PC-3 (cell line): ENCODE measurements at regions not wholly inside any gene's neighbourhood (a gene's known extent, or its start where the extent isn't known, plus 50 kb on each side); places are given as distances from the start of the nearest gene placed in this dataset.

ENCODE experiments used
- ATAC-seq: fragments of 200-7000 bp; cut with Tn5 transposase; 2 replicates; pipeline ENCODE4 v1.9.1; 2020; ENCODE audit warnings: mild to moderate bottlenecking, moderate library complexity
- BruUV-seq: library from RNA; stranded (reverse); fragments of 400-500 nt; replicated peaks from 2 replicates; lab custom pipeline; 2021; lab: Mats Ljungman, UMichigan
- CTCF ChIA-PET: fragments of 300-600 bp; sonication (Branson Sonifier 250); formaldehyde crosslinking; loops from one replicate; lab custom pipeline; 2022; ENCODE audit warnings: antibody characterized with exemption; lab: Charles Lee
- POLR2A ChIA-PET: fragments of 300-600 bp; sonication (Branson Sonifier 250); formaldehyde crosslinking; loops from one replicate; lab custom pipeline; 2022; ENCODE audit warnings: antibody characterized with exemption; ENCODE audit not compliant: unreplicated experiment; lab: Charles Lee
- DNase-seq: peaks from one replicate; pipeline ENCODE4 v3.0.0-alpha.2; 2015
- H2AFZ ChIP-seq: fragments of 300-600 bp; sonication (generic); 2 replicates; pipeline ENCODE4 v1.6.0; 2016; ENCODE audit warnings: antibody characterized with exemption, low read length
- H3F3A ChIP-seq: fragments of 300-600 bp; sonication (generic); one replicate; pipeline ENCODE4 v1.6.0; 2017; ENCODE audit warnings: antibody characterized with exemption, low read length, control low read depth, mild to moderate bottlenecking; ENCODE audit not compliant: unreplicated experiment
- H3K27ac ChIP-seq: fragments of 300-600 bp; sonication (generic); 2 replicates; pipeline ENCODE4 v1.5.1; 2016; ENCODE audit warnings: mild to moderate bottlenecking, low read length
- H3K27me3 ChIP-seq: fragments of 300-600 bp; sonication (generic); 2 replicates; pipeline ENCODE4 v1.6.1; 2016; ENCODE audit warnings: low read length, mixed read lengths
- H3K36me3 ChIP-seq: fragments of 300-600 bp; sonication (generic); 2 replicates; pipeline ENCODE4 v1.6.1; 2016; ENCODE audit warnings: low read depth, mixed run types, low read length, mixed read lengths
- H3K4me1 ChIP-seq: fragments of 300-600 bp; sonication (generic); 2 replicates; pipeline ENCODE4 v1.5.1; 2016; ENCODE audit warnings: low read length; ENCODE audit not compliant: insufficient read depth
- H3K4me2 ChIP-seq: fragments of 300-600 bp; sonication (generic); 2 replicates; pipeline ENCODE4 v1.6.0; 2016; ENCODE audit warnings: low read length
- H3K4me3 ChIP-seq: fragments of 300-600 bp; sonication (generic); 2 replicates; pipeline ENCODE4 v1.5.1; 2016; ENCODE audit warnings: mild to moderate bottlenecking, low read length, mixed read lengths
- H3K79me2 ChIP-seq: fragments of 300-600 bp; sonication (generic); 2 replicates; pipeline ENCODE4 v1.6.1; 2017; ENCODE audit warnings: low read length, mixed read lengths
- H3K9ac ChIP-seq: fragments of 300-600 bp; sonication (generic); 2 replicates; pipeline ENCODE4 v1.6.0; 2016; ENCODE audit warnings: mild to moderate bottlenecking, low read length
- H3K9me2 ChIP-seq: fragments of 300-600 bp; sonication (generic); replicated peaks from 2 replicates; pipeline ENCODE4 v1.6.1; 2016; ENCODE audit warnings: mixed run types, low read length, mixed read lengths
- H3K9me3 ChIP-seq: fragments of 300-600 bp; sonication (generic); 2 replicates; pipeline ENCODE4 v1.6.1; 2016; ENCODE audit warnings: low read length, mixed read lengths
- H4K20me1 ChIP-seq: fragments of 300-600 bp; sonication (generic); 2 replicates; pipeline ENCODE4 v1.6.1; 2016; ENCODE audit warnings: low read length, mixed read lengths
- CTCF ChIP-seq: fragments of 300-600 bp; sonication (generic); conservative IDR thresholded peaks from 2 replicates; pipeline ENCODE4 v1.5.1; 2017; ENCODE audit warnings: antibody characterized with exemption, low read depth, mild to moderate bottlenecking, low read length
- EZH2 ChIP-seq: fragments of 300-600 bp; sonication (generic); IDR thresholded peaks from one replicate; pipeline ENCODE4 v1.6.1; 2017; ENCODE audit warnings: antibody characterized with exemption, mild to moderate bottlenecking, low read length; ENCODE audit not compliant: unreplicated experiment
- EZH2phosphoT487 ChIP-seq: fragments of 300-600 bp; sonication (generic); IDR thresholded peaks from 2 replicates; pipeline ENCODE4 v1.6.1; 2018; ENCODE audit warnings: mild to moderate bottlenecking, antibody characterized with exemption, low read length, borderline replicate concordance
- intact Hi-C: fragments of 100-400 bp; cut with micrococcal nuclease; formaldehyde crosslinking; loops from 2 replicates; pipeline ENCODE4 v1.9.0; 2023

GRCh38 chr15:77860071-77860691, 217.3 kb downstream of the TBC1D2B start:
- DNase-seq, result no peak
- H3F3A ChIP-seq, result no peaks in the 10 kb centered on the region
- no peaks in the 10 kb centered on the region for H3K9me3 ChIP-seq
- H3K36me3 ChIP-seq, result no peaks in the 10 kb centered on the region
- peaks cover 8% of the 10 kb centered on the region for H3K27me3 ChIP-seq
- H3K4me1 ChIP-seq, result no peaks in the 10 kb centered on the region
- H3K4me3 ChIP-seq, result no peak overlapping the region
- no peak for ATAC-seq
- no peak overlapping the region for H3K27ac ChIP-seq
- intact Hi-C loops, result no loop called here
- no TSS peak for BruUV-seq
- CTCF ChIA-PET, result no interaction called here
- no peaks in the 10 kb centered on the region for H3K79me2 ChIP-seq
- H4K20me1 ChIP-seq, result no peaks in the 10 kb centered on the region
- no peaks in the 10 kb centered on the region for H3K9me2 ChIP-seq
- H2AFZ ChIP-seq, result no peak overlapping the region
- no peak overlapping the region for H3K4me2 ChIP-seq
- TF ChIP-seq CTCF (no peak), EZH2 (no peak), EZH2phosphoT487 (no peak)
- POLR2A ChIA-PET, result no interaction called here
- H3K9ac ChIP-seq, result no peak overlapping the region

- ChIA-PET POLR2A (no interaction called here), CTCF (no interaction called here)
- Histone ChIP-seq H3K4me2 (no peak overlapping the region), H3K27me3 (peaks cover 14% of the 10 kb centered on the region), H4K20me1 (no peaks in the 10 kb centered on the region), H3F3A (no peaks in the 10 kb centered on the region), H3K9me3 (no peaks in the 10 kb centered on the region), H3K9me2 (no peaks in the 10 kb centered on the region), H3K36me3 (no peaks in the 10 kb centered on the region), H3K4me1 (no peaks in the 10 kb centered on the region), H3K4me3 (no peak overlapping the region), H3K9ac (no peak overlapping the region), H2AFZ (no peak overlapping the region), H3K79me2 (no peaks in the 10 kb centered on the region), H3K27ac (no peak overlapping the region)
- TF ChIP-seq CTCF, result no peak
- no peak for TF ChIP-seq EZH2phosphoT487
- no peak for TF ChIP-seq EZH2
- ATAC-seq, result no peak
- no peak for DNase-seq
- intact Hi-C loops, result no loop called here
- BruUV-seq, result no TSS peak
These were observed 217.9 kb downstream of the TBC1D2B start for GRCh38 chr15:77859491-77860060.

- Histone ChIP-seq H3K4me3 (no peak overlapping the region), H3K27ac (no peak overlapping the region), H3K9ac (no peak overlapping the region), H3K4me1 (no peaks in the 10 kb centered on the region), H4K20me1 (no peaks in the 10 kb centered on the region), H3K27me3 (peaks cover 20% of the 10 kb centered on the region), H3F3A (no peaks in the 10 kb centered on the region), H3K9me2 (no peaks in the 10 kb centered on the region), H2AFZ (no peak overlapping the region), H3K79me2 (no peaks in the 10 kb centered on the region), H3K4me2 (no peak overlapping the region), H3K9me3 (no peaks in the 10 kb centered on the region), H3K36me3 (no peaks in the 10 kb centered on the region)
- BruUV-seq, result no TSS peak
- DNase-seq, result no peak
- POLR2A ChIA-PET, result no interaction called here
- no peak for ATAC-seq
- TF ChIP-seq EZH2 (no peak), EZH2phosphoT487 (no peak), CTCF (no peak)
- CTCF ChIA-PET, result no interaction called here
- intact Hi-C loops, result no loop called here
These were observed 218.6 kb downstream of the TBC1D2B start for GRCh38 chr15:77858792-77859490.
